Transverse colon (tissue), 4 donors: ENCODE measurements at regions not wholly inside any gene's neighbourhood (a gene's known extent, or its start where the extent isn't known, plus 50 kb on each side); places are given as distances from the start of the nearest gene placed in this dataset.

Experiments
- DNase-seq: peaks from one replicate; pipeline ENCODE4 v3.0.0-alpha.2; 2019
- H3K27ac ChIP-seq, 4 donors: fragments of 200-600 bp; sonication (generic); 2 replicates each; pipeline ENCODE4 v1.5.1; 2016 to 2018; ENCODE audit warnings: inconsistent platforms in 4 of 4
- H3K27me3 ChIP-seq: fragments of 200-600 bp; sonication (generic); 2 replicates; pipeline ENCODE4 v1.5.1; 2017; ENCODE audit warnings: inconsistent platforms
- H3K36me3 ChIP-seq, 4 donors: fragments of 200-600 bp; sonication (generic); 2 replicates each; pipeline ENCODE4 v1.5.1; 2017 to 2019; ENCODE audit warnings: inconsistent platforms in 4 of 4
- H3K4me1 ChIP-seq, 4 donors: fragments of 200-600 bp; sonication (generic); 2 replicates each; pipeline ENCODE4 v1.5.1; 2017 to 2020; ENCODE audit warnings: inconsistent platforms in 4 of 4
- H3K4me3 ChIP-seq, 4 donors: fragments of 200-600 bp; sonication (generic); 1 replicate in 1 of 4; 2 replicates in 3 of 4; pipeline versions ENCODE4 v1.5.1 to v1.6.1; 2017 to 2019; ENCODE audit warnings: inconsistent platforms in 4 of 4
- H3K9me3 ChIP-seq, 2 donors: fragments of 200-600 bp; sonication (generic); 2 replicates each; pipeline ENCODE4 v1.5.1; 2017 to 2019; ENCODE audit warnings: inconsistent platforms in 2 of 2
- EP300 ChIP-seq: sonication (generic); formaldehyde crosslinking; IDR thresholded peaks from one replicate; pipeline ENCODE4 v1.6.1; 2017; ENCODE audit warnings: antibody characterized with exemption, low read depth
- POLR2A ChIP-seq: fragments of 450-650 bp; IDR thresholded peaks from one replicate; pipeline ENCODE4 v1.6.1; 2016; ENCODE audit warnings: antibody characterized with exemption, mild to moderate bottlenecking, moderate library complexity
- POLR2AphosphoS5 ChIP-seq, 3 donors: sonication (generic); formaldehyde crosslinking; IDR thresholded peaks; one replicate each; pipeline ENCODE4 v1.6.1; 2016; ENCODE audit warnings: antibody characterized with exemption in 3 of 3
- WGBS, 2 donors: methylation state at CpG; one replicate each; pipeline ENCODE4 v1.1.5; 2018; ENCODE audit warnings: low coverage in 1 of 2; 5-methylcytosine and 5-hydroxymethylcytosine counted together
- in situ Hi-C, 4 donors: fragments of 200-750 bp; cut with MboI; loops; one replicate each; pipeline versions ENCODE4 v1.15.0 to v1.15.1; 2017; ENCODE audit warnings: low sequenced_read_pairs in 3 of 4, low pct_ligation_motif_present in 1 of 4, low pct_unique_long_range_greater_than_20kb in 1 of 4
- intact Hi-C: fragments of 100-400 bp; cut with DNase I; formaldehyde crosslinking; loops from one replicate; pipeline ENCODE4 v1.15.1; 2023; ENCODE audit warnings: low total_unique reads
- TF ChIP-seq, protein P1 (sequence below), 5 experiments: fragments of 200-600 bp in 3 of 5; fragments of 450-650 bp in 2 of 5; sonication (generic) in 3 of 5; IDR thresholded peaks; 1 replicate in 2 of 5; 2 replicates in 3 of 5; pipeline ENCODE4 v1.5.1; 2016 to 2017; ENCODE audit warnings: antibody characterized with exemption in 5 of 5, inconsistent platforms in 3 of 5, mild to moderate bottlenecking in 2 of 5, moderate library complexity in 1 of 5

DNA sequence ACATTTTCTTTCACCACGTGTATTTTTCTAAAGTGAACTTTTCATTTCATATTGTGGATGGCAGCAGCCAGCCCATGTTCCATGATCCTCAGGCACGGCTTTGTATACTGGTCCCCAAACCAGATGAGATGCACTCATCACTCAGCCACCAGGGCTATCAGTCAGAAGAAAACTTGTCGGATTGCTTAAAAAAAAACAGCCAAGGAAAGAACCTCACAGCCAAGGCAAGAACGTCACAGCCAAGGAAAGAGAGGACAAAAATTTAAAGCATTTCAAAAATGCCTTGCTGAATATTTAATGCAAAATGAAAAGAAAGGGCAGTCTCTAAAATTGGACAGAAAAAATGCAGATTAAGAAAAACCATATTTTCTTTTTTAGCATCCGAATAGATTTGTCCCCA, 333.3 kb downstream of the PDGFC start:
- intact Hi-C loops, result no loop called here
- H3K9me3 ChIP-seq, result no peaks in the 10 kb centered on the region
- in situ Hi-C loops, result loop anchor here in 1 of 4 donors (25.0 kb wide), 1 partner anchor 99 kb away; no protein-coding TSS in a partner anchor
- H3K27ac ChIP-seq, result no peak overlapping the region
- H3K4me1 ChIP-seq, result no peaks in the 10 kb centered on the region
- H3K36me3 ChIP-seq, result no peaks in the 10 kb centered on the region
- no peak overlapping the region for H3K4me3 ChIP-seq
- TF ChIP-seq POLR2A (no peak), EP300 (no peak), POLR2AphosphoS5 (IDR thresholded peaks at IDR 0.05) (no peak)
- TF ChIP-seq, protein P1, sequence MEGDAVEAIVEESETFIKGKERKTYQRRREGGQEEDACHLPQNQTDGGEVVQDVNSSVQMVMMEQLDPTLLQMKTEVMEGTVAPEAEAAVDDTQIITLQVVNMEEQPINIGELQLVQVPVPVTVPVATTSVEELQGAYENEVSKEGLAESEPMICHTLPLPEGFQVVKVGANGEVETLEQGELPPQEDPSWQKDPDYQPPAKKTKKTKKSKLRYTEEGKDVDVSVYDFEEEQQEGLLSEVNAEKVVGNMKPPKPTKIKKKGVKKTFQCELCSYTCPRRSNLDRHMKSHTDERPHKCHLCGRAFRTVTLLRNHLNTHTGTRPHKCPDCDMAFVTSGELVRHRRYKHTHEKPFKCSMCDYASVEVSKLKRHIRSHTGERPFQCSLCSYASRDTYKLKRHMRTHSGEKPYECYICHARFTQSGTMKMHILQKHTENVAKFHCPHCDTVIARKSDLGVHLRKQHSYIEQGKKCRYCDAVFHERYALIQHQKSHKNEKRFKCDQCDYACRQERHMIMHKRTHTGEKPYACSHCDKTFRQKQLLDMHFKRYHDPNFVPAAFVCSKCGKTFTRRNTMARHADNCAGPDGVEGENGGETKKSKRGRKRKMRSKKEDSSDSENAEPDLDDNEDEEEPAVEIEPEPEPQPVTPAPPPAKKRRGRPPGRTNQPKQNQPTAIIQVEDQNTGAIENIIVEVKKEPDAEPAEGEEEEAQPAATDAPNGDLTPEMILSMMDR (IDR thresholded peaks at IDR 0.05), result no peak
- H3K27me3 ChIP-seq, result no peaks in the 10 kb centered on the region
- no peak for DNase-seq
- 56 to 58% methylated on average over 5 of the region's 5 CpGs for WGBS, 2 donors

DNA sequence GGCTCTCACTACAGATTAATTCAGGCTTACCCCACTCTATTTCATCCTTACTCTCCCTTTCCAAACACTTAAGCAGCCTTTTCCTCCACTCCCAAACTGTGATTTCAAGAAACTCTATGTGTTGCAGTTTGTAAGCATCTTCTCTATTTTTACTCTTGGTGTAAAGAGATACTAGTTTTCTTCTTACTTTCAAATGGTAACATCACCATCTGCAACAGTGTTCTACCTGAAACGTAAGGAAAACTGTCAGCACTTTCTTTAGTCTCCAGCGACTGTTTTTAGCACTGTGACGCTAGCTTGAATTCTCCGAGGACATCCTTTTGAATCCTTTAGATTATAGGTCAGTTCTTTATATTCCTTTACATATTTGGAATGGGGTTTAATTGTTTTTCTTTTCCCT, 335.2 kb downstream of the PDGFC start:
- in situ Hi-C loops, result loop anchor here in 1 of 4 donors (25.0 kb wide), 1 partner anchor 101 kb away; no protein-coding TSS in a partner anchor

DNA sequence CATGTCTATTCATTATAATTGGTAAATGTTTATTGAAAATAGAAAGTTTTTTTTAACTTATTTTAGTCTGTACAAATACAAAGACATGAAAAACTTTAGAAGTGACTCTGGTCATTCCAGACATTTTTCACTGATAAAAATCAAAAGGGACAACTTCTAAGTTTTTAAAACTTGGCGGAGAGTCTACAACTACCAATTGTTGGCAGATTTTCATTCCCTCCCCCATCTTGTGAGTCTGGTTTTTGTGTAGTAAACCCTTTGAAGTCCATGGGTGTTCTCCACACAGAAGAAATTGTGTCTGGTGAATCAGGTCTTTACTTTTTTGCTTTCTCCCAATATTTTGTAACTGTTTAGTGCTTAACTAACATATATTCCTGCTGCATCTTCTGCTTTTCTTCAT, 336.5 kb downstream of the PDGFC start:
- in situ Hi-C loops (loop anchor here in 1 of 4 donors (25.0 kb wide), 1 partner anchor 102 kb away; no protein-coding TSS in a partner anchor), intact Hi-C loops (no loop called here)
- Histone ChIP-seq H3K27ac (no peak overlapping the region), H3K4me1 (no peaks in the 10 kb centered on the region), H3K9me3 (no peaks in the 10 kb centered on the region), H3K36me3 (no peaks in the 10 kb centered on the region), H3K27me3 (no peaks in the 10 kb centered on the region), H3K4me3 (no peak overlapping the region)
- 93 to 100% methylated on average over 1 of the region's 1 CpG for WGBS, 2 donors
- no peak for DNase-seq
- TF ChIP-seq POLR2AphosphoS5 (IDR thresholded peaks at IDR 0.05), result no peak

More for the DNA sequence above, 335.2 kb downstream of the PDGFC start:
- no peak for TF ChIP-seq POLR2AphosphoS5 (IDR thresholded peaks at IDR 0.05)
- TF ChIP-seq, protein P1 (IDR thresholded peaks at IDR 0.05), result no peak
- no peak for TF ChIP-seq POLR2A
- no peak for TF ChIP-seq EP300
- no peak overlapping the region for H3K27ac ChIP-seq
- no peak overlapping the region for H3K4me3 ChIP-seq
- H3K36me3 ChIP-seq, result no peaks in the 10 kb centered on the region
- no peaks in the 10 kb centered on the region for H3K9me3 ChIP-seq
- no peaks in the 10 kb centered on the region for H3K4me1 ChIP-seq
- intact Hi-C loops, result no loop called here
- WGBS, 2 donors, result 94 to 97% methylated on average over 3 to 4 of the region's 4 CpGs
- no peak for DNase-seq
- H3K27me3 ChIP-seq, result no peaks in the 10 kb centered on the region

DNA sequence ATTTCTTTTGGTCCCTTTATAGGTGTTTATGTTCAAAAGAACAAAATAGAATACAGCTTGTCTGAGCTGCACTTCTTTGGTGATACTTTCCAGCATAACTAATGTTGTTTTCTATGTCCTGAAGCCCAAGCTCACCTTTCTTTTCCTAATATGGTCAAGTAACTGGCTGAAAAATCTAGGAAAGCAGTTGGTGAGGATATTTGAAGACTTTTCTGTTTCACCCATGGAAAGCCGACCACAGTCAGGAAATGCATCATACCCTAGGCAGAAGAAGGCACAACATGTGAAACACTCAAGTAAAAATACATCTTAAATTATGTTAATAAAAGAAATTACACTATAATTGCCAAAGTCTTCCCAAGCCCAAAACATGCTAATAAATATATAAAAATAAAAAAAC, 337.0 kb downstream of the PDGFC start:
- intact Hi-C loops (no loop called here), in situ Hi-C loops (loop anchor here in 1 of 4 donors (25.0 kb wide), 1 partner anchor 103 kb away; no protein-coding TSS in a partner anchor)
- no peaks in the 10 kb centered on the region for H3K4me1 ChIP-seq
- WGBS, 2 donors, result 73% methylated on average over 1 of the region's 1 CpG
- no peaks in the 10 kb centered on the region for H3K9me3 ChIP-seq
- no peak for DNase-seq
- no peak overlapping the region for H3K27ac ChIP-seq
- no peaks in the 10 kb centered on the region for H3K36me3 ChIP-seq
- TF ChIP-seq, protein P1 (IDR thresholded peaks at IDR 0.05), result no peak
- TF ChIP-seq POLR2AphosphoS5 (IDR thresholded peaks at IDR 0.05) (no peak), POLR2A (no peak), EP300 (no peak)
- H3K27me3 ChIP-seq, result no peaks in the 10 kb centered on the region
- no peak overlapping the region for H3K4me3 ChIP-seq

DNA sequence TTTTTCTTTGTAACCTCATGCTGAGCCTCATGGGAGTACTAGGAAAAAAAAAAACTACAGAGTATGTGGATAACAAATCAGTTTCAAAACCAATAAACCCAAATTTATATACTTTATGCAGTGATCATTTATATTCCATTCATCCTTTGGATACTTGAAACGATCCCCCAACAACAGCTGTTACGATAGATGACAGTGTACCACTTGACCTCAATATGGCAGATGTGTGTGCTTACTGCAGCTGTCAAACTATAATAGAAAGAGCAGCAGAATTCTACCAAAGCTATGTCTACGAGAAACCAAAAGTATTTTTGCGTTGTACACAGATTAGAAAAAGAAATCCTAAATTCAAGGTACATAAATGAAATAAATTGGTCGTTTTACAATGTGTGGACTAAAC, 337.8 kb downstream of the PDGFC start:
- Histone ChIP-seq H3K36me3 (no peaks in the 10 kb centered on the region), H3K9me3 (no peaks in the 10 kb centered on the region), H3K27me3 (no peaks in the 10 kb centered on the region), H3K4me3 (no peak overlapping the region), H3K4me1 (no peaks in the 10 kb centered on the region), H3K27ac (no peak overlapping the region)
- TF ChIP-seq, protein P1 (IDR thresholded peaks at IDR 0.05), result no peak
- TF ChIP-seq POLR2A (no peak), POLR2AphosphoS5 (IDR thresholded peaks at IDR 0.05) (no peak), EP300 (no peak)
- in situ Hi-C loops, result loop anchor here in 1 of 4 donors (25.0 kb wide), 1 partner anchor 103 kb away; no protein-coding TSS in a partner anchor
- WGBS, 2 donors, result 66 to 74% methylated on average over 5 of the region's 5 CpGs
- no peak for DNase-seq
- intact Hi-C loops, result no loop called here
